Skeletal muscle tissue (tissue), 3 donors: ENCODE measurements at regions not wholly inside any gene's neighbourhood (a gene's known extent, or its start where the extent isn't known, plus 50 kb on each side); places are given as distances from the start of the nearest gene placed in this dataset.

Experiments used
- H3K27ac ChIP-seq: one replicate; pipeline ENCODE4 v1.7.0; 2013; ENCODE audit warnings: mild to moderate bottlenecking, low read depth, low read length, inconsistent platforms
- H3K27me3 ChIP-seq, 3 donors: one replicate each; pipeline ENCODE4 v1.7.0; 2013; ENCODE audit warnings: low read length in 3 of 3; ENCODE audit not compliant: control insufficient read depth in 3 of 3, insufficient read depth in 3 of 3
- H3K36me3 ChIP-seq, 3 donors: one replicate each; pipeline ENCODE4 v1.7.0; 2013; ENCODE audit warnings: low read length in 3 of 3; ENCODE audit not compliant: control insufficient read depth in 3 of 3, insufficient read depth in 3 of 3
- H3K4me1 ChIP-seq, 3 donors: one replicate each; pipeline ENCODE4 v1.7.0; 2013; ENCODE audit warnings: low read length in 3 of 3, mild to moderate bottlenecking in 3 of 3; ENCODE audit not compliant: control insufficient read depth in 3 of 3, insufficient read depth in 3 of 3
- H3K4me3 ChIP-seq, 3 donors: one replicate each; pipeline ENCODE4 v1.7.0; 2013; ENCODE audit warnings: low read length in 3 of 3
- H3K9ac ChIP-seq, 3 donors: one replicate each; pipeline ENCODE4 v1.7.0; 2013; ENCODE audit warnings: low read length in 3 of 3, mild to moderate bottlenecking in 3 of 3, moderate library complexity in 2 of 3, low read depth in 1 of 3
- H3K9me3 ChIP-seq, 3 donors: one replicate each; pipeline ENCODE4 v1.7.0; 2013; ENCODE audit warnings: low read length in 3 of 3; ENCODE audit not compliant: control insufficient read depth in 3 of 3
- donor health status: Osteomylitis.

- H3K4me3 ChIP-seq: no peak overlapping the region
- H3K27me3 ChIP-seq: no peaks in the 10 kb centered on the region
- no peaks in the 10 kb centered on the region for H3K9me3 ChIP-seq
- H3K27ac ChIP-seq: no peak overlapping the region
- H3K9ac ChIP-seq: no peak overlapping the region
- no peaks in the 10 kb centered on the region for H3K4me1 ChIP-seq
- no peaks in the 10 kb centered on the region for H3K36me3 ChIP-seq
These were observed 71.5 kb upstream of the ARID2 start for GRCh38 chr12:45658020-45658419.

- Histone ChIP-seq H3K27me3 (no peaks in the 10 kb centered on the region), H3K9ac (no peak overlapping the region), H3K36me3 (no peaks in the 10 kb centered on the region), H3K4me1 (no peaks in the 10 kb centered on the region), H3K9me3 (no peaks in the 10 kb centered on the region), H3K4me3 (no peak overlapping the region), H3K27ac (no peak overlapping the region)
These were observed 69.2 kb upstream of the ARID2 start for GRCh38 chr12:45660330-45660729.

- H3K27ac ChIP-seq: no peak overlapping the region
These were observed 66.1 kb upstream of the ARID2 start for GRCh38 chr12:45663455-45663854.

GRCh38 chr12:45665941-45666340, 63.6 kb upstream of the ARID2 start:
- H3K4me1 ChIP-seq: peaks cover under 1 to 8% (median 3%) of the 10 kb centered on the region in 3 donors
- H3K9me3 ChIP-seq: no peaks in the 10 kb centered on the region
- H3K27ac ChIP-seq: no peak overlapping the region
- no peaks in the 10 kb centered on the region for H3K27me3 ChIP-seq
- no peaks in the 10 kb centered on the region for H3K36me3 ChIP-seq
- no peak overlapping the region for H3K4me3 ChIP-seq
- H3K9ac ChIP-seq: no peak overlapping the region

More at GRCh38 chr12:45663455-45663854, 66.1 kb upstream of the ARID2 start:
- Histone ChIP-seq H3K4me3 (no peak overlapping the region), H3K27me3 (no peaks in the 10 kb centered on the region), H3K9ac (no peak overlapping the region), H3K4me1 (no peaks in the 10 kb centered on the region), H3K9me3 (no peaks in the 10 kb centered on the region), H3K36me3 (no peaks in the 10 kb centered on the region)

- no peaks in the 10 kb centered on the region for H3K9me3 ChIP-seq
- H3K4me3 ChIP-seq: no peak overlapping the region
- H3K27me3 ChIP-seq: no peaks in the 10 kb centered on the region
- no peak overlapping the region for H3K9ac ChIP-seq
- H3K27ac ChIP-seq: no peak overlapping the region
- H3K36me3 ChIP-seq: no peaks in the 10 kb centered on the region
- peaks cover 3 to 11% (median 6%) of the 10 kb centered on the region in 3 donors for H3K4me1 ChIP-seq
These were observed 63.1 kb upstream of the ARID2 start for GRCh38 chr12:45666396-45666795.

GRCh38 chr12:45666816-45667215, 62.7 kb upstream of the ARID2 start:
- H3K4me1 ChIP-seq: peaks cover 3 to 11% (median 6%) of the 10 kb centered on the region in 3 donors
- no peak overlapping the region for H3K27ac ChIP-seq
- no peaks in the 10 kb centered on the region for H3K9me3 ChIP-seq
- no peaks in the 10 kb centered on the region for H3K27me3 ChIP-seq
- no peak overlapping the region for H3K9ac ChIP-seq
- H3K4me3 ChIP-seq: no peak overlapping the region
- no peaks in the 10 kb centered on the region for H3K36me3 ChIP-seq

- no peaks in the 10 kb centered on the region for H3K9me3 ChIP-seq
- peaks cover 3 to 11% (median 6%) of the 10 kb centered on the region in 3 donors for H3K4me1 ChIP-seq
- no peak overlapping the region for H3K27ac ChIP-seq
- no peak overlapping the region for H3K4me3 ChIP-seq
- no peaks in the 10 kb centered on the region for H3K36me3 ChIP-seq
- H3K27me3 ChIP-seq: no peaks in the 10 kb centered on the region
- H3K9ac ChIP-seq: no peak overlapping the region
These were observed 61.7 kb upstream of the ARID2 start for GRCh38 chr12:45667761-45668160.

GRCh38 chr12:45668641-45669040, 60.9 kb upstream of the ARID2 start:
- no peaks in the 10 kb centered on the region for H3K36me3 ChIP-seq
- no peaks in the 10 kb centered on the region for H3K9me3 ChIP-seq
- H3K4me3 ChIP-seq: no peak overlapping the region
- H3K27ac ChIP-seq: peak overlapping the region; percentile 4
- H3K27me3 ChIP-seq: no peaks in the 10 kb centered on the region
- no peak overlapping the region for H3K9ac ChIP-seq
- peaks cover 3 to 11% (median 6%) of the 10 kb centered on the region in 3 donors for H3K4me1 ChIP-seq

- Histone ChIP-seq H3K27me3 (no peaks in the 10 kb centered on the region), H3K9ac (no peak overlapping the region), H3K4me3 (no peak overlapping the region), H3K27ac (peak overlapping the region; percentile 4), H3K36me3 (no peaks in the 10 kb centered on the region), H3K9me3 (no peaks in the 10 kb centered on the region), H3K4me1 (peaks cover 3 to 11% (median 11%) of the 10 kb centered on the region in 3 donors)
These were observed 60.4 kb upstream of the ARID2 start for GRCh38 chr12:45669093-45669492.

- Histone ChIP-seq H3K4me1 (peaks cover 3 to 15% (median 11%) of the 10 kb centered on the region in 3 donors), H3K27me3 (no peaks in the 10 kb centered on the region), H3K36me3 (no peaks in the 10 kb centered on the region), H3K27ac (no peak overlapping the region), H3K9ac (no peak overlapping the region), H3K9me3 (no peaks in the 10 kb centered on the region), H3K4me3 (no peak overlapping the region)
These were observed 59.7 kb upstream of the ARID2 start for GRCh38 chr12:45669792-45670191.
